Astrocyte of the cerebellum (primary cell): ENCODE measurements at regions not wholly inside any gene's neighbourhood (a gene's known extent, or its start where the extent isn't known, plus 50 kb on each side); places are given as distances from the start of the nearest gene placed in this dataset.
"Not testable (repeated sequence)": the region's sequence is repeated elsewhere in the genome, so short reads cannot be mapped to it uniquely, and the experiment has no call there.

Experiments
- DNase-seq: peaks from one replicate; pipeline ENCODE4 v3.0.0-alpha.2; 2011; ENCODE audit warnings: low read depth
- H3K4me3 ChIP-seq: 2 replicates; pipeline ENCODE4 v1.5.1; 2011; ENCODE audit warnings: mild to moderate bottlenecking, low read depth, low read length, moderate library complexity
- CTCF ChIP-seq: IDR thresholded peaks from 2 replicates; pipeline ENCODE4 v1.5.1; 2012; ENCODE audit warnings: low read length, low read depth, moderate library complexity, mild to moderate bottlenecking; ENCODE audit errors: missing control alignments
- in situ Hi-C: cut with HindIII; loops from 2 replicates; pipeline ENCODE4 v1.10.0; 2017; ENCODE audit warnings: low sequenced_read_pairs

GRCh38 chr6:56730663-56731529, 88.2 kb upstream of the DST start:
- H3K4me3 ChIP-seq, result no peak overlapping the region
- TF ChIP-seq CTCF, result no peak
- DNase-seq, result peak; percentile 52
- in situ Hi-C loops, result no loop called here

GRCh38 chr6:56729719-56730118, 87.0 kb upstream of the DST start:
- in situ Hi-C loops, result no loop called here
- no peak overlapping the region for H3K4me3 ChIP-seq
- DNase-seq, result no peak
- no peak for TF ChIP-seq CTCF

- H3K4me3 ChIP-seq, DNase-seq, in situ Hi-C loops: not testable (repeated sequence)
These were observed 86.5 kb upstream of the DST start for GRCh38 chr6:56729166-56729565.

- DNase-seq, result no peak
- no peak overlapping the region for H3K4me3 ChIP-seq
- in situ Hi-C loops, result no loop called here
- no peak for TF ChIP-seq CTCF
These were observed 84.6 kb upstream of the DST start for GRCh38 chr6:56727097-56727850.

GRCh38 chr6:56725254-56725653, 82.6 kb upstream of the DST start:
- H3K4me3 ChIP-seq, result no peak overlapping the region
- no peak for TF ChIP-seq CTCF
- in situ Hi-C loops, result no loop called here
- DNase-seq, result no peak

GRCh38 chr6:56724455-56724854, 81.8 kb upstream of the DST start:
- TF ChIP-seq CTCF, result no peak
- no peak overlapping the region for H3K4me3 ChIP-seq
- in situ Hi-C loops, result loop anchor here (25.0 kb wide), 1 partner anchor 113 kb away; no protein-coding TSS in a partner anchor
- DNase-seq, result peak; percentile 37

GRCh38 chr6:56720882-56721281, 78.2 kb upstream of the DST start:
- in situ Hi-C loops, result loop anchor here (25.0 kb wide), 1 partner anchor 116 kb away; no protein-coding TSS in a partner anchor
- no peak overlapping the region for H3K4me3 ChIP-seq
- DNase-seq, result no peak
- no peak for TF ChIP-seq CTCF

- in situ Hi-C loops, result loop anchor here (25.0 kb wide), 1 partner anchor 117 kb away; no protein-coding TSS in a partner anchor
- DNase-seq, result not testable (repeated sequence)
These were observed 77.5 kb upstream of the DST start for GRCh38 chr6:56720202-56720601.

GRCh38 chr6:56719315-56720058, 76.8 kb upstream of the DST start:
- not testable (repeated sequence) for H3K4me3 ChIP-seq, DNase-seq
- in situ Hi-C loops, result loop anchor here (25.0 kb wide), 1 partner anchor 118 kb away; no protein-coding TSS in a partner anchor

More at GRCh38 chr6:56720202-56720601, 77.5 kb upstream of the DST start:
- H3K4me3 ChIP-seq, result not testable (repeated sequence)
